SK-N-SH (cell line): ENCODE measurements at regions not wholly inside any gene's neighbourhood (a gene's known extent, or its start where the extent isn't known, plus 50 kb on each side); places are given as distances from the start of the nearest gene placed in this dataset.

ENCODE experiments used
- CTCF ChIA-PET: fragments of 300-600, 350-600 bp; formaldehyde crosslinking; extraction: SDS; loops from one replicate; lab custom pipeline; 2021; lab: Yijun Ruan, JAX
- POLR2A ChIA-PET: fragments of 350-600 bp; sonication (Branson Sonifier 250); formaldehyde crosslinking; extraction: SDS; loops from one replicate; lab custom pipeline; 2020; ENCODE audit warnings: antibody characterized with exemption, inconsistent platforms; lab: Yijun Ruan, JAX
- DNase-seq: peaks from one replicate; pipeline ENCODE4 v3.0.0; 2012
- H2AFZ ChIP-seq: fragments of 200-600 bp; sonication (generic); 2 replicates; pipeline ENCODE4 v1.8.1; 2016; ENCODE audit warnings: antibody characterized with exemption, mild to moderate bottlenecking, low read depth
- H3F3A ChIP-seq: fragments of 200-600 bp; sonication (generic); replicated peaks from 2 replicates; pipeline ENCODE3; 2016; ENCODE audit warnings: antibody characterized with exemption, mild to moderate bottlenecking; ENCODE audit not compliant: insufficient read depth
- H3K27ac ChIP-seq, 2 experiments: fragments of 200-500 bp in 1 of 2; fragments of 200-600 bp in 1 of 2; sonication (Bioruptor generic) in 1 of 2; sonication (generic), shearing (Covaris generic) in 1 of 2; 2 replicates each; pipeline versions ENCODE4 v1.5.1 to v1.6.1; 2014 to 2016; ENCODE audit warnings: low read depth in 2 of 2, inconsistent platforms in 1 of 2, low read length in 1 of 2, mild to moderate bottlenecking in 1 of 2, mixed read lengths in 1 of 2
- H3K27me3 ChIP-seq: fragments of 200-600 bp; sonication (generic), shearing (Covaris generic); 2 replicates; pipeline ENCODE4 v1.6.1; 2016; ENCODE audit warnings: mixed run types; ENCODE audit not compliant: insufficient read depth
- H3K36me3 ChIP-seq, 2 experiments: fragments of 200-500 bp in 1 of 2; fragments of 200-600 bp in 1 of 2; sonication (Bioruptor generic) in 1 of 2; sonication (generic) in 1 of 2; replicated peaks in 1 of 2; 2 replicates each; pipeline versions ENCODE3 to v1.5.1; 2014 to 2016; ENCODE audit warnings: low read length in 1 of 2, mild to moderate bottlenecking in 1 of 2; ENCODE audit not compliant: insufficient read depth in 2 of 2, control insufficient read depth in 1 of 2
- H3K4me1 ChIP-seq, 2 experiments: fragments of 200-500 bp in 1 of 2; fragments of 200-600 bp in 1 of 2; sonication (Bioruptor generic) in 1 of 2; sonication (generic), shearing (Covaris generic) in 1 of 2; 2 replicates each; pipeline versions ENCODE4 v1.5.1 to v1.6.1; 2014 to 2016; ENCODE audit warnings: low read depth in 1 of 2, low read length in 1 of 2, mixed run types in 1 of 2; ENCODE audit not compliant: insufficient read depth in 2 of 2, control insufficient read depth in 1 of 2
- H3K4me2 ChIP-seq: fragments of 200-600 bp; sonication (generic), shearing (Covaris generic); 2 replicates; pipeline ENCODE4 v1.6.1; 2017; ENCODE audit warnings: mixed run types
- H3K4me3 ChIP-seq, 2 experiments: fragments of 200-500 bp in 1 of 2; fragments of 200-600 bp in 1 of 2; sonication (Bioruptor generic) in 1 of 2; sonication (generic), shearing (Covaris generic) in 1 of 2; 2 replicates each; pipeline versions ENCODE4 v1.5.1 to v1.8.1; 2014 to 2016; ENCODE audit warnings: low read depth in 2 of 2, inconsistent platforms in 1 of 2, low read length in 1 of 2, mild to moderate bottlenecking in 1 of 2, mixed read lengths in 1 of 2, moderate library complexity in 1 of 2
- H3K79me2 ChIP-seq: fragments of 200-600 bp; sonication (generic); 2 replicates; pipeline ENCODE4 v1.8.1; 2017; ENCODE audit warnings: mild to moderate bottlenecking; ENCODE audit not compliant: insufficient read depth
- H3K9ac ChIP-seq: fragments of 200-600 bp; sonication (generic); 2 replicates; pipeline ENCODE4 v1.6.1; 2017; ENCODE audit warnings: mixed run types
- H3K9me2 ChIP-seq: fragments of 200-600 bp; sonication (generic); 2 replicates; pipeline ENCODE4 v1.6.1; 2017; ENCODE audit warnings: mixed run types
- H3K9me3 ChIP-seq: fragments of 200-600 bp; sonication (generic); 2 replicates; pipeline ENCODE4 v1.6.1; 2017; ENCODE audit warnings: mixed run types, mild to moderate bottlenecking, moderate library complexity
- H4K20me1 ChIP-seq: fragments of 200-600 bp; sonication (generic); 2 replicates; pipeline ENCODE4 v1.6.1; 2017; ENCODE audit warnings: mild to moderate bottlenecking, mixed run types; ENCODE audit not compliant: insufficient read depth
- EP300 ChIP-seq, 2 experiments: IDR thresholded peaks; 2 replicates each; pipeline versions ENCODE4 v1.4.0 to v1.6.1; 2012; ENCODE audit warnings: borderline replicate concordance in 1 of 2, low read depth in 1 of 2, low read length in 1 of 2
- GABPA ChIP-seq: IDR thresholded peaks from 2 replicates; pipeline ENCODE4 v1.4.0; 2012; ENCODE audit warnings: low read depth, mild to moderate bottlenecking
- REST ChIP-seq: IDR thresholded peaks from 2 replicates; pipeline ENCODE4 v1.6.1; 2012; ENCODE audit warnings: mild to moderate bottlenecking, low read depth, low read length, moderate library complexity
- WGBS: methylation state at CpG from one replicate; pipeline ENCODE4 v1.1.6; 2017; ENCODE audit warnings: low lambda C conversion rate; 5-methylcytosine and 5-hydroxymethylcytosine counted together

GRCh38 chr2:46246790-46247189 is 50.4 kb upstream of the EPAS1 start:
- Histone ChIP-seq H4K20me1 (no peaks in the 10 kb centered on the region), H3K27ac (no peak overlapping the region), H3K36me3 (no peaks in the 10 kb centered on the region), H3K27me3 (no peaks in the 10 kb centered on the region), H3F3A (no peaks in the 10 kb centered on the region), H3K9me3 (no peaks in the 10 kb centered on the region), H3K4me2 (no peak overlapping the region), H3K4me3 (no peak overlapping the region), H3K4me1 (peaks cover 0 to 5% of the 10 kb centered on the region in 2 experiments; a peak in 2 of 4 replicates), H2AFZ (no peak overlapping the region), H3K9ac (no peak overlapping the region), H3K79me2 (no peaks in the 10 kb centered on the region; the same call in 1 of the 2 replicates), H3K9me2 (no peaks in the 10 kb centered on the region)
- TF ChIP-seq EP300 (IDR thresholded peaks at IDR 0.05; ENCODE audit: borderline replicate concordance in 1 of 2, low read depth in 1 of 2, low read length in 1 of 2) (no peak), REST (no peak), GABPA (no peak)
- no peak for DNase-seq
- 47% methylated on average over 1 of the region's 1 CpG for WGBS
- POLR2A ChIA-PET = no interaction called here
- CTCF ChIA-PET = interaction anchor here (1.2 to 1.6 kb wide), 3 partner anchors 10 to 47 kb away, joined by 3 to 4 read pairs (median 3); no protein-coding TSS in a partner anchor
